HEK293 (cell line): ENCODE measurements at regions not wholly inside any gene's neighbourhood (a gene's known extent, or its start where the extent isn't known, plus 50 kb on each side); places are given as distances from the start of the nearest gene placed in this dataset.

Experiments used
- SP7 ChIP-seq: fragments of 450-650 bp; formaldehyde crosslinking; IDR thresholded peaks from 2 replicates; pipeline ENCODE4 v1.5.1; 2016; ENCODE audit warnings: missing biosample characterization, missing genetic modification characterization
- YY2 ChIP-seq: fragments of 450-650 bp; formaldehyde crosslinking; IDR thresholded peaks from 2 replicates; pipeline ENCODE4 v1.5.1; 2016; ENCODE audit warnings: missing biosample characterization, missing genetic modification characterization
- ZNF121 ChIP-seq: fragments of 450-650 bp; formaldehyde crosslinking; IDR thresholded peaks from 2 replicates; pipeline ENCODE4 v1.5.1; 2016; ENCODE audit warnings: missing biosample characterization, missing genetic modification characterization
- ZNF274 ChIP-seq, 2 experiments: fragments of 200-500 bp in 1 of 2; fragments of 450-650 bp in 1 of 2; sonication (Bioruptor generic) in 1 of 2; formaldehyde crosslinking in 1 of 2; IDR thresholded peaks; 2 replicates each; pipeline versions ENCODE4 v1.5.1 to v1.6.1; 2014 to 2016; ENCODE audit warnings: borderline replicate concordance in 1 of 2, inconsistent platforms in 1 of 2, low read length in 1 of 2, missing biosample characterization in 1 of 2, missing genetic modification characterization in 1 of 2
- ZNF48 ChIP-seq: fragments of 450-650 bp; formaldehyde crosslinking; IDR thresholded peaks from 2 replicates; pipeline ENCODE4 v1.5.1; 2016; ENCODE audit warnings: missing biosample characterization, missing genetic modification characterization
- TF ChIP-seq, protein P1 (sequence below): fragments of 450-650 bp; formaldehyde crosslinking; IDR thresholded peaks from 2 replicates; pipeline ENCODE4 v1.5.1; 2016; ENCODE audit warnings: missing biosample characterization, missing genetic modification characterization
- TF ChIP-seq, protein P2 (sequence below): fragments of 450-650 bp; formaldehyde crosslinking; IDR thresholded peaks from 2 replicates; pipeline ENCODE4 v1.5.1; 2016; ENCODE audit warnings: missing biosample characterization, missing genetic modification characterization

DNA sequence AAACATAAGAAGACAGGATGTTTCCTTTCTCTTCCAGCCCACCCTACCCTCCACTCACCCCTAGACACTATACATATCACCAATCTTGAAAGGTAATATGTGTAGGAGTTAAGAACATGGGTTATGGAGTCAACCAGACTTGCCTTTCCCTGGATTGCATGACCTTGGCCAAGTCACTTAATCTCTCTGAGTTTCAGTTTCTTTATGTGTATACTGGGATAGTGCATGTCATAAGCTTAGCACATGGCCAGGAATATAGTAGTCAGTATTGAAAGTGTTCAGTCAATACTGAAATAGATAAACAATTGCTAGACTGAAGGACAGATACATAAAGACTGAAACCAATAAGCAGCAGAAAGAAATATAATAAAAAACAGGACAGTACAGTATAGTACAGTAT lies 283.2 kb upstream of the STT3B start:
- TF ChIP-seq YY2 (tag by site-specific recombination) (no peak), SP7 (tag by site-specific recombination) (no peak), ZNF121 (tag by site-specific recombination) (no peak), ZNF48 (tag by site-specific recombination) (no peak), ZNF274 (IDR thresholded peaks at IDR 0.05; ENCODE audit: low read length) (no peak), ZNF274 (tag by site-specific recombination; IDR thresholded peaks at IDR 0.05; ENCODE audit: borderline replicate concordance) (no peak)
- TF ChIP-seq, protein P1, sequence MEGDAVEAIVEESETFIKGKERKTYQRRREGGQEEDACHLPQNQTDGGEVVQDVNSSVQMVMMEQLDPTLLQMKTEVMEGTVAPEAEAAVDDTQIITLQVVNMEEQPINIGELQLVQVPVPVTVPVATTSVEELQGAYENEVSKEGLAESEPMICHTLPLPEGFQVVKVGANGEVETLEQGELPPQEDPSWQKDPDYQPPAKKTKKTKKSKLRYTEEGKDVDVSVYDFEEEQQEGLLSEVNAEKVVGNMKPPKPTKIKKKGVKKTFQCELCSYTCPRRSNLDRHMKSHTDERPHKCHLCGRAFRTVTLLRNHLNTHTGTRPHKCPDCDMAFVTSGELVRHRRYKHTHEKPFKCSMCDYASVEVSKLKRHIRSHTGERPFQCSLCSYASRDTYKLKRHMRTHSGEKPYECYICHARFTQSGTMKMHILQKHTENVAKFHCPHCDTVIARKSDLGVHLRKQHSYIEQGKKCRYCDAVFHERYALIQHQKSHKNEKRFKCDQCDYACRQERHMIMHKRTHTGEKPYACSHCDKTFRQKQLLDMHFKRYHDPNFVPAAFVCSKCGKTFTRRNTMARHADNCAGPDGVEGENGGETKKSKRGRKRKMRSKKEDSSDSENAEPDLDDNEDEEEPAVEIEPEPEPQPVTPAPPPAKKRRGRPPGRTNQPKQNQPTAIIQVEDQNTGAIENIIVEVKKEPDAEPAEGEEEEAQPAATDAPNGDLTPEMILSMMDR: no peak
- TF ChIP-seq, protein P2, sequence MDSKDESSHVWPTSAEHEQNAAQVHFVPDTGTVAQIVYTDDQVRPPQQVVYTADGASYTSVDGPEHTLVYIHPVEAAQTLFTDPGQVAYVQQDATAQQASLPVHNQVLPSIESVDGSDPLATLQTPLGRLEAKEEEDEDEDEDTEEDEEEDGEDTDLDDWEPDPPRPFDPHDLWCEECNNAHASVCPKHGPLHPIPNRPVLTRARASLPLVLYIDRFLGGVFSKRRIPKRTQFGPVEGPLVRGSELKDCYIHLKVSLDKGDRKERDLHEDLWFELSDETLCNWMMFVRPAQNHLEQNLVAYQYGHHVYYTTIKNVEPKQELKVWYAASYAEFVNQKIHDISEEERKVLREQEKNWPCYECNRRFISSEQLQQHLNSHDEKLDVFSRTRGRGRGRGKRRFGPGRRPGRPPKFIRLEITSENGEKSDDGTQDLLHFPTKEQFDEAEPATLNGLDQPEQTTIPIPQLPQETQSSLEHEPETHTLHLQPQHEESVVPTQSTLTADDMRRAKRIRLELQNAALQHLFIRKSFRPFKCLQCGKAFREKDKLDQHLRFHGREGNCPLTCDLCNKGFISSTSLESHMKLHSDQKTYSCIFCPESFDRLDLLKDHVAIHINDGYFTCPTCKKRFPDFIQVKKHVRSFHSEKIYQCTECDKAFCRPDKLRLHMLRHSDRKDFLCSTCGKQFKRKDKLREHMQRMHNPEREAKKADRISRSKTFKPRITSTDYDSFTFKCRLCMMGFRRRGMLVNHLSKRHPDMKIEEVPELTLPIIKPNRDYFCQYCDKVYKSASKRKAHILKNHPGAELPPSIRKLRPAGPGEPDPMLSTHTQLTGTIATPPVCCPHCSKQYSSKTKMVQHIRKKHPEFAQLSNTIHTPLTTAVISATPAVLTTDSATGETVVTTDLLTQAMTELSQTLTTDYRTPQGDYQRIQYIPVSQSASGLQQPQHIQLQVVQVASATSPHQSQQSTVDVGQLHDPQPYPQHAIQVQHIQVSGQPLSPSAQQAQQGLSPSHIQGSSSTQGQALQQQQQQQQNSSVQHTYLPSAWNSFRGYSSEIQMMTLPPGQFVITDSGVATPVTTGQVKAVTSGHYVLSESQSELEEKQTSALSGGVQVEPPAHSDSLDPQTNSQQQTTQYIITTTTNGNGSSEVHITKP: no peak
